Activated naive CD8-positive, alpha-beta T cell treated with anti-CD3 and anti-CD28 coated beads for 36 hours (primary cell): ENCODE measurements at regions not wholly inside any gene's neighbourhood (a gene's known extent, or its start where the extent isn't known, plus 50 kb on each side); places are given as distances from the start of the nearest gene placed in this dataset.

Source experiments
- DNase-seq: peaks from one replicate; pipeline ENCODE4 v3.0.0; 2021
- H3K27ac Mint-ChIP-seq: one replicate; pipeline ENCODE4 v1.8.0; 2022; ENCODE audit warnings: mild to moderate bottlenecking, moderate library complexity, mixed read lengths
- H3K27me3 Mint-ChIP-seq: one replicate; pipeline ENCODE4 v1.8.0; 2022; ENCODE audit warnings: mild to moderate bottlenecking, mixed read lengths
- H3K36me3 Mint-ChIP-seq: one replicate; pipeline ENCODE4 v1.8.0; 2021; ENCODE audit warnings: mild to moderate bottlenecking, mixed read lengths
- H3K4me1 Mint-ChIP-seq: one replicate; pipeline ENCODE4 v1.8.0; 2021; ENCODE audit warnings: mixed read lengths
- H3K4me3 Mint-ChIP-seq: one replicate; pipeline ENCODE4 v1.8.0; 2022; ENCODE audit warnings: mild to moderate bottlenecking, moderate library complexity, mixed read lengths
- H3K9me3 Mint-ChIP-seq: one replicate; pipeline ENCODE4 v1.8.0; 2022; ENCODE audit warnings: mixed read lengths

DNA sequence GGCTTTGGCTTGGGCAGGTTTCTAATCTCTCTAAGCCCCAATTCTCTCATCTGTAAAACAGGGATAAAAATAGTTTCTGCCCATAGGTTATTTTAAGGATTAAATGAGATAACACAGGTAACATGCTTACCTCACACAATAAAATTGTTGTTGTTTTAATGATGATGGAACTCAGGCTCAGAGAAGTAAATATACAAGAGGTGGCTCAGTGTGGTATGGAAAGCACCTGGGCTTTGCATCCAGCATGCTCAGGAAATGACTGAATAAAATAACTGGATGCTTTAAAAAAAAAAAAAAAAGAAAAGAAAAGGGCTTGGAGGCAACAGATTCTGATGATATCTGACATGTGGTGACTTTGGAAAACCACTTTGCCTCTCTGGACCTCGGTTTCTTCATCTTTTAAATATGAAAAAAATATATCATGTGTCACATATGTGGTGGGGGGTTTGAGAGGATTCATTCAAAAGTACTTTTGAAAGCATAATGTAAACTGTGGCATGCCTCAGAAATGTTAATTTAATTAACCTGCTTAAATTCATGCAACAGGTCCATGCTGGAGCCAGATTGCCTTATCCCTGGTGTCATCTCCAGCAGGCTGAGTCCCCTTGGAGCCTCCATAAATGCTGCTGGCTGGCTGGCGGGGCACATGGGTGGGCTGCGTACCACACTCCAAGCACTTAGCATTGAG is 112.8 kb upstream of the CDC42EP3 start:
- H3K27ac Mint-ChIP-seq: no peak overlapping the region
- H3K9me3 Mint-ChIP-seq: peaks cover 14% of the 10 kb centered on the region
- no peaks in the 10 kb centered on the region for H3K4me1 Mint-ChIP-seq
- H3K4me3 Mint-ChIP-seq: no peak overlapping the region
- H3K36me3 Mint-ChIP-seq: peaks cover 5% of the 10 kb centered on the region
- no peak for DNase-seq
- no peaks in the 10 kb centered on the region for H3K27me3 Mint-ChIP-seq

DNA sequence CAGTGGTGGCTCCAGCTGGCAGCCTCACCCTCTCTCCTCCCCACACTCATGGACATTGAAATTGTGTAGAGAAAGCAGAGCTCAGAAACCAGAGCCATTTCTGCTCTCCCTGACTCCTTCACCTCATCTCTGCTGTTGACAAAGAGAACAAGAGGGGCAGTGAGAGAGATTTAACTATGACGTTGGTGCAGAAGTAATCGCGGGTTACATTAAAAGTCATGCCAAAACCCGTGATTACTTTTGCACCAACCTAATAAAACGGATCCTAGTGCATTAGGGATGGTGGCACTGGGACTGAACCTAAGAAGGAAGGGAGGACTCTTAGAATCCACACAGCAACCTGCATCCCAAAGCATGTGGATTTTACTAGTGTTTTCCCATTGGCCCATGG is 113.3 kb upstream of the CDC42EP3 start:
- no peak overlapping the region for H3K27ac Mint-ChIP-seq
- no peak for DNase-seq
- no peak overlapping the region for H3K4me3 Mint-ChIP-seq
- no peaks in the 10 kb centered on the region for H3K27me3 Mint-ChIP-seq
- no peaks in the 10 kb centered on the region for H3K4me1 Mint-ChIP-seq
- H3K36me3 Mint-ChIP-seq: peaks cover 9% of the 10 kb centered on the region
- H3K9me3 Mint-ChIP-seq: peaks cover 18% of the 10 kb centered on the region

DNA sequence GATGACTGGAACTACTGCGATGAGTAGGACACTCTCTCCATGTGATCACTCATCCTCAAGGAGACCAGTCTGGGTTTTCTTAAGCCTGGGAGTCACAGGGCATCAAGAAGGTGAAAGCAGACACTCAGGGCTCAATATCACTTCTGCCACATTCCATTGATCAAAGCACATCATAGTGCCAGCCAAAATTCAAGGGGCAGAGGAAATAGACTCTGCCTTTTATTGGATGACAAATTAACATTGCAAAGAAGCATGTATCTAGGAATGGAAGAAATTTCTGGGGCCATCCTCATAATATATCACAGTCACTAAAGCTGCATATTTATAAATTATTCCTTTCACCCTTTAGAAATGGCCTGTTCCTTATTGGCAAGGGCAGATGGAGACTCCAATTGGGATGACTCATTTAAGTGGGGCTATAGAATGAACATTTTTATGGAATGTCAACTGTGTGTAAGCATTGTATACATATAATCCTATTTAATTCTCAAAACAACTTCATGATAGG is 114.8 kb upstream of the CDC42EP3 start:
- Mint-ChIP-seq H3K4me1 (no peaks in the 10 kb centered on the region), H3K36me3 (peaks cover 9% of the 10 kb centered on the region), H3K4me3 (no peak overlapping the region), H3K9me3 (peaks cover 20% of the 10 kb centered on the region), H3K27me3 (no peaks in the 10 kb centered on the region), H3K27ac (no peak overlapping the region)
- no peak for DNase-seq

DNA sequence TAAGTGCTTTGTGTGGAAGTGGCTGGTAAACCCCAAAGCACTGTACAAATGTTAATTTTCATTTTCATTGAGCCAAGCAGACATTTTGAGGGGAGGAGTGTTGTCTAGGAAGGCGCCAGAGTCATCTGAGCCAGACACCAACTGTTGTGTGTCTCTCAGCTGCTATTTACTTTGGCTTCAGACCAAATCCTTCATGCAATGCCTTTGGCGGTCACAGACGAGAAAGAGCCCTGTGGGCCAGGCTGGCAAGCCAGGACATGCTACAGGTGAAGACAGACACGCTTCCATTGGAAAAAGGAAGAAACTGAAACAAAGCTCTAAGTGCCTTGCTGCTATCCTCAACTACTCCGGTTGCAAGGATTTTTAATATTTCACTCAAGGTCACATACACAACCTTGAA is 115.4 kb upstream of the CDC42EP3 start:
- DNase-seq: no peak
- no peaks in the 10 kb centered on the region for H3K4me1 Mint-ChIP-seq
- H3K27me3 Mint-ChIP-seq: no peaks in the 10 kb centered on the region
- peaks cover 9% of the 10 kb centered on the region for H3K36me3 Mint-ChIP-seq
- no peak overlapping the region for H3K4me3 Mint-ChIP-seq
- no peak overlapping the region for H3K27ac Mint-ChIP-seq
- peaks cover 20% of the 10 kb centered on the region for H3K9me3 Mint-ChIP-seq

DNA sequence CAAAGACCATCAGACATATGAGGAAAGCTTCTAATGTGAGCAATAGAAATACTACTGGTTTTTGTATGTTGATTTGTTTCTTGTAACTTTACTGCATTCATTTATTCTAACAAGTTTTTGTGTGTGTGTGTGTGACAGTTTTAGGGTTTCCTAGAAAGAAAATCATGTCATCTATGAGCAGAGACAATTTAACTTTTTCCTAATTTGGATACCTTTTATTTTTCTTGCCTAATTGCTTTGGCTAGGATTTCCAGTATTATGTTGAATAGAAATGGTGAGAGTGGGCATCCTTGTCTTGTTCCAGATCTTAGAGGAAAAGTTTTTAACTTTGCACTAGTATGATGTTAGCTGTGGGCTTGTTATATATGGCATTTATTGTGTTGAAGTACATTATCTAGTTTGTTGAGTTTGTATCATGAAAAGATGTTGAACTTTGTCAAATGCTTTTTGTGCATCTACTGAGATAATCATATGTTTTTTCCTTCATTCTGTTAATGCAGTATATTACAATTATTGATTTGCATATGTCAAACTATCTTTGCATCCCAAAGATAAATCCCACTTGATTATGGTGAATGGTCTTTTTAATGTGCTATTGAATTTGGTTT is 117.3 kb upstream of the CDC42EP3 start:
- H3K36me3 Mint-ChIP-seq: peaks cover 9% of the 10 kb centered on the region

DNA sequence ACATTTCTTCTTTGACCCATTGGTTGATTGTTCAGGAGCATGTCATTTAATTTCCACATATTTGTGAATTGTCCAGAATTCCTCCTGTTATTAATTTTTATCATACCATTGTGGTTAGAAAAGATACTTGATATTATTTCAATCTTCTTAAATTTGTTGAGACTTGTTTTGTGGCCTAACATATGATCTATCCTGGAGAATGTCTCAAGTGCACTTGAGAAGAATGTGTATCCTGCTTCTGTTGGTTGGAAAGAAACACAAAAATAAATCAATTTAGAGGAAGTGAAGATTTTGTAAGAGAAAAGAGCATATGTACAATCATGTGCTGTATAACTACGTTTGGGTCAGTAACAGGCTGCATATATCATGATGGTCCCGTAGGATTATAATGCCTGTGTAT is 118.6 kb upstream of the CDC42EP3 start:
- H3K36me3 Mint-ChIP-seq: peaks cover 9% of the 10 kb centered on the region
- H3K9me3 Mint-ChIP-seq: peaks cover 22% of the 10 kb centered on the region
- DNase-seq: no peak
- H3K4me3 Mint-ChIP-seq: no peak overlapping the region
- peaks cover 3% of the 10 kb centered on the region for H3K4me1 Mint-ChIP-seq
- no peak overlapping the region for H3K27ac Mint-ChIP-seq
- peaks cover 3% of the 10 kb centered on the region for H3K27me3 Mint-ChIP-seq

More for the DNA sequence above, 117.3 kb upstream of the CDC42EP3 start:
- Mint-ChIP-seq H3K27me3 (peaks cover 3% of the 10 kb centered on the region), H3K4me1 (peaks cover 3% of the 10 kb centered on the region), H3K9me3 (peaks cover 22% of the 10 kb centered on the region), H3K27ac (no peak overlapping the region), H3K4me3 (no peak overlapping the region)
- no peak for DNase-seq

DNA sequence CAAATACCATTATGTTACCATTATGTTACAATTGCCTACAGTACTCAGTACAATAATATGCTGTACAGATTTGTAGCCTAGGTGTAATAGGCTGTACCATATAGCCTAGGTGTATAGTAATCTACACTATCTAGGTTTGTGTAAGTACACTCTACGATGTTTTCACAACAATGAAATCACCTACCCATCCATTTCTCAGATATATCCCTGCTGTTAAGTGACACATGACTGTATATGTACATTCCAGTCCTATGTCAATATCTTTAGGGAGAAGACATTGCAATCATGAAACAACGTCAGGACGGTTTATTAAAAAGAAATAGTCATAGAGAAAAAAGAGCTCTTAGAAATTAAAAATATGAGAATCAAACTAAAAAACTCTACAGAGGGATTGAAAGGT is 119.0 kb upstream of the CDC42EP3 start:
- peaks cover 3% of the 10 kb centered on the region for H3K27me3 Mint-ChIP-seq
- H3K27ac Mint-ChIP-seq: no peak overlapping the region
- DNase-seq: no peak
- peaks cover 22% of the 10 kb centered on the region for H3K9me3 Mint-ChIP-seq
- peaks cover 9% of the 10 kb centered on the region for H3K36me3 Mint-ChIP-seq
- peaks cover 3% of the 10 kb centered on the region for H3K4me1 Mint-ChIP-seq
- no peak overlapping the region for H3K4me3 Mint-ChIP-seq

DNA sequence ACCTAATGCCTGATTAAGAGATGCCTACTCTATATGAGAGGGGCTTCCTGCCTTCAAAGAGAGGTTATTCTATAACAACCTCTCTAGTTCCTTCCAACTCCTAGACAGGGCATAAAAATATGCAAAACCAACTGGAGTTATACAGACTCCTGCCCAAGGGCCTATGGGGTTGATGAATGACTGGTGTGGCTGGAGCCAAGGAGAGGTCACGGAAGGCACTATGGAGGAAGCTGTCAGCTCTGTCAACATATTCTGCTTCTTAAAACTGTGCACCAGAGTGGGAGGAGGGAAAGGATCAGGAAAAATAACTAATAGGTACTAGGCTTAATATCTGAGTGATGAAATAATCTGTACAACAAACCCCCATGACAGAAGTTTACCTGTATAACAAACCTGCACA is 120.9 kb upstream of the CDC42EP3 start:
- H3K27me3 Mint-ChIP-seq: peaks cover 3% of the 10 kb centered on the region
- DNase-seq: no peak
- H3K9me3 Mint-ChIP-seq: peaks cover 21% of the 10 kb centered on the region
- no peak overlapping the region for H3K4me3 Mint-ChIP-seq
- no peak overlapping the region for H3K27ac Mint-ChIP-seq
- H3K4me1 Mint-ChIP-seq: peaks cover 8% of the 10 kb centered on the region
- peaks cover 9% of the 10 kb centered on the region for H3K36me3 Mint-ChIP-seq

DNA sequence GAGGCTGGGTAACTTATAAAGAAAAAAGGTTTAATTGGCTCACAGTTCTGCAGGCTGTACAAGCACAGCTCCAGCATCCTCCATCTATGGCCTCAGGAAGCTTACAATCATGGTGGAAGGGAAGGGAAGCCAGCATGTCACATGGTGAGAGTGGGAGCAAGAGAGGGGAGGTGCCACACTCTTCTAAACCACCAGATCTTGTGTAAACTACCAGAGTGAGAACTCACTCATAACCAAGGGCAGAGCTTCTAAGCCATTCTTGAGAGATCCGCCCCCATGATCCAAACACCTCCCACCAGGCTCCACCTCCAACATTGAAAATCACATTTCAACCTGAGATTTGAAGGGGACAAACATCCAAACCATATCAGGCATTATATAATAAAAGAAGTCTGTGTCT is 121.6 kb upstream of the CDC42EP3 start:
- H3K27me3 Mint-ChIP-seq: peaks cover 3% of the 10 kb centered on the region
- peaks cover 20% of the 10 kb centered on the region for H3K9me3 Mint-ChIP-seq
- DNase-seq: no peak
- H3K36me3 Mint-ChIP-seq: peaks cover 9% of the 10 kb centered on the region
- no peak overlapping the region for H3K27ac Mint-ChIP-seq
- H3K4me3 Mint-ChIP-seq: no peak overlapping the region
- peaks cover 10% of the 10 kb centered on the region for H3K4me1 Mint-ChIP-seq

DNA sequence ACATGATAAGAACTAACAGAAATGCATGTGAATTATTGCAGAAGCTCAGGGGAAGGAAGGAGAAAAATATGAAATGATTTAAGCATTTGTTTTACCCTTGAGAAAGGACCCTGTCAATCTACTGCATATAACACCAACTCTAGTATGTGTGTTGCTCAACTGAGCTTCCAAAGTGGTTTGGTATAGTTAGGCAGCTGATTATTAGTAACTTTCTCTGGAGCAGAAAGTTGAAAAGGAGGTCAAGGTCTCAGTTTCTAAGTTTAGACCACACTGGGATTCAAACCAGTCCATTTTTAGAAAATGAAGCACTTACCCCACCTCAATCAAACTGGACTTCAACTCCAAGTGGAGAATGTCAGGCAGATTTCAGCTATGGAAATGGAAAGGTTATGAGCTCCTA is 123.3 kb upstream of the CDC42EP3 start:
- Mint-ChIP-seq H3K9me3 (peaks cover 4% of the 10 kb centered on the region), H3K4me1 (peaks cover 13% of the 10 kb centered on the region), H3K4me3 (no peak overlapping the region), H3K27ac (no peak overlapping the region), H3K36me3 (peaks cover under 1% of the 10 kb centered on the region), H3K27me3 (peaks cover 3% of the 10 kb centered on the region)
- DNase-seq: no peak

DNA sequence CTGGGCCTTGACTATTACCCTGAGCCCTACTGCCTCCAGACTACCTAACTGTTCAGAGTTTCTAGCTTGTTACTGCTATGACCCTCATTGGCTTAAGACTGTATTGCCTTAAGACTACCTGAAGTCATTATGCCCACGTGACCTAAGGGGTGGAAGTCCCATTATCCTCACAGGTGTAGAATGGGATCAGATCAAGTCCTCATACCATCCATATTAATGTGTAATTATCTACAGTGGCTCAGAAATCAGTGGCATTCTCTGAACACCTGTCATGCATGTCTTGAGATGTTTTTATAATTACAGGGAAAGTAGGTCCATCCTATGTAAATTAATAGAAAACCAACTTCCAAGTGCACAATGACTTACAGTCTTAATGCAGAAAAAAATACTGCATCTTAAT is 124.0 kb upstream of the CDC42EP3 start:
- Mint-ChIP-seq H3K4me3 (no peak overlapping the region), H3K4me1 (peaks cover 13% of the 10 kb centered on the region), H3K36me3 (no peaks in the 10 kb centered on the region), H3K27ac (no peak overlapping the region), H3K9me3 (peaks cover 4% of the 10 kb centered on the region), H3K27me3 (peaks cover 3% of the 10 kb centered on the region)
- DNase-seq: no peak

DNA sequence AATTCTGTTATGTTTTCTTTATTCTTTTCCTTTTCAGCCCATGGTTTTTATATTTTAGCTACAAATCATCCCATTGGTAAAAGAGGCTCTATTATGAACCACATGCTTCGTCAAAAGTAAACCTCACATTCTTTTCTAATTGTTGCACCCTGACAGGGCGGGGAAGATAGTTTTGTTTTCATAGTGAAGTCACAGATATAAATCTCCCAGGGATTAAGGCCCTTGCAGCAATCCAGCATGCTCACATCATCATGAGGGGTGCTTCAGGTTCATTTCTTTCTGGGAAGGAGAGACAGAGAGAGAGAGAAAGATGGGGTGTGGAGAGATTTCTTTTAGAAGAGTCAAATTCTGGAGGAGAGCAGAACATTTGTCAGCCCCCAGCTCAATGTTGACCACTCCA is 124.5 kb upstream of the CDC42EP3 start:
- DNase-seq: no peak

DNA sequence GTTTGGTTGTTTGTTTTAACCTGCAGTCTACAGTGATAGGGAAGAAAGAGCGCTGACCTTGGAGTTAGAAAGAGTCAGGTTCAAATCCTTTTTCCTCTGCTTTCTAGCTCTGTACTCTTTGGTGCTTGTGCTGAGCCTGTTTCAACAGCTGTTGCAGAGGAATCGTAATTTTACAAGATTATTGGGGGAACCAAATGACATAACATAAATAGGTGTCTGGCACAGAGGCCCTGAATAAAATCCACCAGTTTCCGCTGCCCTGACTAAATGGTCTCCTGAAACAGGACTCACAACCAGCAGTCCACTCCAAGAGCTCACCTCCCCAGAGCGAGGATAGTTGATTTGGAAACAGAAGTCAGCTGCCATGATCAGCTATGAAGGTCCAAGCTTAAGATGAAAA is 125.0 kb upstream of the CDC42EP3 start:
- no peak overlapping the region for H3K27ac Mint-ChIP-seq
- no peaks in the 10 kb centered on the region for H3K36me3 Mint-ChIP-seq
- H3K4me3 Mint-ChIP-seq: no peak overlapping the region
- no peak for DNase-seq
- peaks cover 13% of the 10 kb centered on the region for H3K4me1 Mint-ChIP-seq
- peaks cover 3% of the 10 kb centered on the region for H3K27me3 Mint-ChIP-seq
- peaks cover 2% of the 10 kb centered on the region for H3K9me3 Mint-ChIP-seq

More for the DNA sequence above, 124.5 kb upstream of the CDC42EP3 start:
- Mint-ChIP-seq H3K4me3 (no peak overlapping the region), H3K4me1 (peaks cover 13% of the 10 kb centered on the region), H3K27me3 (peaks cover 3% of the 10 kb centered on the region), H3K9me3 (peaks cover 2% of the 10 kb centered on the region), H3K27ac (no peak overlapping the region), H3K36me3 (no peaks in the 10 kb centered on the region)

DNA sequence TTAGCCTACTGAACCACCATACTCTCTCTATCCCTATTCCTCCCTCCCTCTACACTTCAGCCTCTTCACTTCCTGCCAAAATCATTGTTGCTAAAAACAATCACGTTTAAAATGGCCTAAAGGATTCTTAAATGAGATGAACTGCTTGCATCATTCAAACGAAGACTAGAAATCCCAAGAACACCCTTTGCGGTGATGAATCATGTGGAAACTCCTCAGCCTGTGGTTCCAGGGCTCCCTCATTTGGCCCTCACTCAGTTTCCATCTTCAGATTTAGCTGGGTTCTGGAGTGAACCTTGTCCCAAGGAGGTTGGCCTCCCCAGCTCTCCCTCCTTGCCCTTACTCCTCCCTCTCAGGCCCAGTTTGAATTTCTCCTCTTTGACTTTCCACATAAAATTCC is 125.6 kb upstream of the CDC42EP3 start:
- peaks cover 2% of the 10 kb centered on the region for H3K9me3 Mint-ChIP-seq

DNA sequence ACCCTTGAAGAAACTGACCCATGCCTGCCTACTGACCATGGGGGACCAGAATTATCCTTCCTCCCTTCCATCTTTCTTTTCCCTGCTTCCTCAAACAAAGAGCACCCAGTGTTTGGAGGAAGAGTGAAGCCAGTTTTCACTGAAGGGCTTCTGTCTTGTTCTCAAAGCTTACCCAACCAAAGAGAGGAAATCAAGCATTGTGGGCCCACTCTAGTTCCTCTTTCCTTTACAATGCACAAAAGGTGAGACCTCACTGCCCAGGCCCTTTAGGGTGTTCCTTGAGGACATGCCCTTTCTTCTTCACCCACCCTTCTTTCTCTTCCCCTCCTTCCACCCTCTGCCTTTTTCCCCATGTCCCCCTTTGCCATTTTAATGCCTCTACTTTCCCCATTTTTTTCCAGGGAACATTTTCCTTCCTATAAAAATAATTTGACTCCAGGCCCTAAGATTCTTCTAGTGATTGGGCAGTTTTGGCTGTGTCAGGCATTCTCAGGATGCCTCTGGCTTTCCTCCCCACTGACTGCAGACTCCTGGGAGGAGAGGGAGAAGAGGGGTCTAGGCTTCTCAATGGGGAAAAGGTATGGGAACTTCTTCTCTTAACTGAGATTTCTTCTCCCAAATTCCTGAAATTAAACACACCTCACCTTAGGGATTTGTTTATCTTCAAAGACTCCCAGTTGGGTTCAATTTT is 126.6 kb upstream of the RMDN2 start:
- DNase-seq: no peak
- H3K27ac Mint-ChIP-seq: no peak overlapping the region
- H3K4me3 Mint-ChIP-seq: no peak overlapping the region
- H3K9me3 Mint-ChIP-seq: no peaks in the 10 kb centered on the region
- H3K36me3 Mint-ChIP-seq: no peaks in the 10 kb centered on the region
- H3K4me1 Mint-ChIP-seq: peaks cover 10% of the 10 kb centered on the region
- no peaks in the 10 kb centered on the region for H3K27me3 Mint-ChIP-seq

More for the DNA sequence above, 125.6 kb upstream of the CDC42EP3 start:
- Mint-ChIP-seq H3K27ac (no peak overlapping the region), H3K27me3 (peaks cover 3% of the 10 kb centered on the region), H3K4me3 (no peak overlapping the region), H3K36me3 (no peaks in the 10 kb centered on the region), H3K4me1 (peaks cover 13% of the 10 kb centered on the region)
- DNase-seq: no peak
